ENCODE measurements at regions not wholly inside any gene's neighbourhood (a gene's known extent, or its start where the extent isn't known, plus 50 kb on each side); places are given as distances from the start of the nearest gene placed in this dataset.

GRCh38 chr2:237222601-237223041 is 136.9 kb downstream of the COPS8 start:
- DNase-seq (ENCODE audit: low spot score) = no peak
- Histone ChIP-seq H3K9me3 (ENCODE audit: low read depth, low read length, poor library complexity, severe bottlenecking) (no peaks in the 10 kb centered on the region), H3K27me3 (replicated peaks; ENCODE audit: insufficient read depth, low read depth, low read length, poor library complexity) (no peaks in the 10 kb centered on the region), H3K27ac (ENCODE audit: low read depth, low read length, poor library complexity, severe bottlenecking) (no peak overlapping the region), H3K4me3 (ENCODE audit: low read depth, low read length, poor library complexity, severe bottlenecking) (no peak overlapping the region), H3K36me3 (ENCODE audit: insufficient read depth, low read length, poor library complexity, severe bottlenecking) (no peaks in the 10 kb centered on the region), H3K4me1 (ENCODE audit: insufficient read depth, low read length, poor library complexity, severe bottlenecking) (peaks cover 43% of the 10 kb centered on the region)
- BruUV-seq (replicated peaks) = no TSS peak
- TF ChIP-seq EZH2 (IDR thresholded peaks at IDR 0.05; ENCODE audit: borderline replicate concordance, low read depth, low read length, poor library complexity, severe bottlenecking) = no peak
- TF ChIP-seq, protein P1, sequence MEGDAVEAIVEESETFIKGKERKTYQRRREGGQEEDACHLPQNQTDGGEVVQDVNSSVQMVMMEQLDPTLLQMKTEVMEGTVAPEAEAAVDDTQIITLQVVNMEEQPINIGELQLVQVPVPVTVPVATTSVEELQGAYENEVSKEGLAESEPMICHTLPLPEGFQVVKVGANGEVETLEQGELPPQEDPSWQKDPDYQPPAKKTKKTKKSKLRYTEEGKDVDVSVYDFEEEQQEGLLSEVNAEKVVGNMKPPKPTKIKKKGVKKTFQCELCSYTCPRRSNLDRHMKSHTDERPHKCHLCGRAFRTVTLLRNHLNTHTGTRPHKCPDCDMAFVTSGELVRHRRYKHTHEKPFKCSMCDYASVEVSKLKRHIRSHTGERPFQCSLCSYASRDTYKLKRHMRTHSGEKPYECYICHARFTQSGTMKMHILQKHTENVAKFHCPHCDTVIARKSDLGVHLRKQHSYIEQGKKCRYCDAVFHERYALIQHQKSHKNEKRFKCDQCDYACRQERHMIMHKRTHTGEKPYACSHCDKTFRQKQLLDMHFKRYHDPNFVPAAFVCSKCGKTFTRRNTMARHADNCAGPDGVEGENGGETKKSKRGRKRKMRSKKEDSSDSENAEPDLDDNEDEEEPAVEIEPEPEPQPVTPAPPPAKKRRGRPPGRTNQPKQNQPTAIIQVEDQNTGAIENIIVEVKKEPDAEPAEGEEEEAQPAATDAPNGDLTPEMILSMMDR (conservative IDR thresholded peaks at IDR 0.05; ENCODE audit: low read depth, low read length) = no peak
- ChIA-PET CTCF (no interaction called here), POLR2A (ENCODE audit: low non-redundant PET) (no interaction called here)
- intact Hi-C loops (cut with micrococcal nuclease; ENCODE audit: unreplicated experiment) = loop anchor here (5.0 kb wide), 1 partner anchor 35 kb away; no protein-coding TSS in a partner anchor

DNA sequence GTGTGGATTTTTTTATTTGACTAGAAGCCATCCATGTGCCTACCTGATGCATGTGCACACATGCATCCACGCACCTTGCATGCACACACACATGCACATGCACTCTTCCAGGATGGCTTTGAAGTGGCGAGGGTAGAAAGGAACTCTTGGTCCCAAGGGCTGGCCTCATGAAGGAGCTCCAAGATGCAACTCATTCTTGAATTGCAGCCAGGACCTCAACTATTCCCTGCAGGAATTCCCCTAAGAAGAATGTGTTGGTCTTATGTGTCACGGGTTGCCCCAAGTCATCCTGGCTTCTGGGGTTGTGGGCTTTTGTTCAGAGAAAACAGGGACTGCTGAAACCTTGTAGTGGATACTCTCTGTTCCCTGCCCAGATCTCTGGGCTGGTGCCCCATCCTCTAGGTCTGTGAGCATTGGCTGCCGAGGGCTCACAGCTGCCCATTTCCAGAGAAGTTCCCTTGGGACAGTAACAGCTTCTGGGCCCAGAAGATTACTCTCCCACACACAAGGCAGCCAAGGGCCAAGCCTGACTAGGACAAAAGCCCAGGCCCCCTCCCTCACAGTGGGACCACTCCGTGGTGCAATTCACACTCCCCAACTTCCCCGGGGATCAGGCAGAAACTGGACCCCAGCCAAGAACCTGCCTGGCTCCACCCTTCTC is 137.6 kb downstream of the COPS8 start:
- no peak overlapping the region for H3K4me3 ChIP-seq (ENCODE audit: low read depth, low read length, poor library complexity, severe bottlenecking)
- POLR2A ChIA-PET (ENCODE audit: low non-redundant PET) = no interaction called here
- CTCF ChIA-PET = no interaction called here
- peak; percentile 69 for DNase-seq (ENCODE audit: low spot score)
- H3K27me3 ChIP-seq (replicated peaks; ENCODE audit: insufficient read depth, low read depth, low read length, poor library complexity) = no peaks in the 10 kb centered on the region
- H3K36me3 ChIP-seq (ENCODE audit: insufficient read depth, low read length, poor library complexity, severe bottlenecking) = no peaks in the 10 kb centered on the region
- peaks cover 36% of the 10 kb centered on the region for H3K4me1 ChIP-seq (ENCODE audit: insufficient read depth, low read length, poor library complexity, severe bottlenecking)
- BruUV-seq (replicated peaks) = no TSS peak
- no peaks in the 10 kb centered on the region for H3K9me3 ChIP-seq (ENCODE audit: low read depth, low read length, poor library complexity, severe bottlenecking)
- TF ChIP-seq, protein P1 (conservative IDR thresholded peaks at IDR 0.05; ENCODE audit: low read depth, low read length) = no peak
- TF ChIP-seq EZH2 (IDR thresholded peaks at IDR 0.05; ENCODE audit: borderline replicate concordance, low read depth, low read length, poor library complexity, severe bottlenecking) = no peak
- intact Hi-C loops (cut with micrococcal nuclease; ENCODE audit: unreplicated experiment) = loop anchor here (5.0 kb wide), 1 partner anchor 34 kb away; no protein-coding TSS in a partner anchor
- H3K27ac ChIP-seq (ENCODE audit: low read depth, low read length, poor library complexity, severe bottlenecking) = no peak overlapping the region

DNA sequence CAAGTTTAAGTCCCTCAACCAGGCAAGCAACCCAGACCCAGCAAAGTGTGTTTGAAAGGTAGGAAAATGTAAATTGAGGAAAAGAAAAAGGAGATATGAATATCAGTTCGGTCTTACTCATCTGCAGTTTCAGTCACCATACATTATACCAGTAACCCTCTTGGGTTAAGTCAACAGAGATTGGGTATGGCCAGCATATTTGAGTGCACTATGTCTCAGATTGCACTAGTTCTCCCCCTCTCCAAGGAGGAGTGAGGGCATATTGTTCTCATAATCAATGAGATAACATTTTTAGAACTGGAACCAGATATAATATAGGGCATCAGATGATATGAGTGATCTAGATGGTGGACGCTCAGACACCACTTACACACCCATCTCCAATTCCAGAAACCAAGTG is 141.5 kb downstream of the COPS8 start:
- no peaks in the 10 kb centered on the region for H3K36me3 ChIP-seq (ENCODE audit: insufficient read depth, low read length, poor library complexity, severe bottlenecking)
- CTCF ChIA-PET = no interaction called here
- no peak for DNase-seq (ENCODE audit: low spot score)
- peaks cover 20% of the 10 kb centered on the region for H3K4me1 ChIP-seq (ENCODE audit: insufficient read depth, low read length, poor library complexity, severe bottlenecking)
- no TSS peak for BruUV-seq (replicated peaks)
- TF ChIP-seq EZH2 (IDR thresholded peaks at IDR 0.05; ENCODE audit: borderline replicate concordance, low read depth, low read length, poor library complexity, severe bottlenecking) = no peak
- TF ChIP-seq, protein P1 (conservative IDR thresholded peaks at IDR 0.05; ENCODE audit: low read depth, low read length) = no peak
- no peak overlapping the region for H3K27ac ChIP-seq (ENCODE audit: low read depth, low read length, poor library complexity, severe bottlenecking)
- H3K4me3 ChIP-seq (ENCODE audit: low read depth, low read length, poor library complexity, severe bottlenecking) = no peak overlapping the region
- POLR2A ChIA-PET (ENCODE audit: low non-redundant PET) = no interaction called here
- intact Hi-C loops (cut with micrococcal nuclease; ENCODE audit: unreplicated experiment) = no loop called here
- no peaks in the 10 kb centered on the region for H3K27me3 ChIP-seq (replicated peaks; ENCODE audit: insufficient read depth, low read depth, low read length, poor library complexity)
- H3K9me3 ChIP-seq (ENCODE audit: low read depth, low read length, poor library complexity, severe bottlenecking) = no peaks in the 10 kb centered on the region

Data from A673 (cell line).